Stimulated activated CD4-positive, alpha-beta T cell treated with anti-CD3 and anti-CD28 coated beads, Interleukin-4, amount 100 ng/mL, for 1 hour (primary cell): ENCODE measurements at regions not wholly inside any gene's neighbourhood (a gene's known extent, or its start where the extent isn't known, plus 50 kb on each side); places are given as distances from the start of the nearest gene placed in this dataset.

Experiments
- DNase-seq: peaks from one replicate; pipeline ENCODE4 v3.0.0-alpha.2; 2020

DNA sequence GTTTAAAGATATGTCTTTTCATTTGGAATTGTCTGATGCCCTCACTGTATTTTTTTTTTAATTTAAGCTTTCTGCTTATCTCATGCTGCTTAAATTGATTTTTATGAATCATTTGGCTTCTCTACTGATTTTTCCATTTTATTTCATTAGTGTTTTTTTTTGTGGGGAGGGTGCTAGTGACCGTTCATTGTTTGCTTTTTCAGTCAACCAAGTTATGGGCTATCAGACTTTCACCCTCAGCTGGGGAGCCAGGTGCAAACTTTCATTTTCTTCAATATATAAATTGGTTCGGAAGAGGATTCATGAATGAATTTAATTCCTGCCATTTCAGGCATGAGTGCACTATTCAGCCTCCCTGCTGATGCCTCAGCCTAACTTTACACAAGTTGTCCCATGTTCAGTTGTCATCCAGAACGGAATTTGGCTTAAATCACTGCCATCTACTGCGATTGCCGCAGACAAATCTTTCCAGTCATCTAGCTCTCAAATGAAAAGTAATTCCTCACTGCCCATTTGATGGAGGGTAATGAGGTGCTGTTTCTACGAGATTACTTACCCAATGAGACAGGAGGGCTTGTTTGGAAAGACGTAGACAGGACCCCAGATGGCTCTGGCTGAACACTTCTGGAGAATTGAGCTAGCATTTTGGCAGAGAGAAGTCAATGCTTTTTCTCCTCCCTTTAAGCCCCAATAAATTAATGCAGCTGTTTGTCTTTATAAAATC is 89.9 kb upstream of the RORA start:
- no peak for DNase-seq

DNA sequence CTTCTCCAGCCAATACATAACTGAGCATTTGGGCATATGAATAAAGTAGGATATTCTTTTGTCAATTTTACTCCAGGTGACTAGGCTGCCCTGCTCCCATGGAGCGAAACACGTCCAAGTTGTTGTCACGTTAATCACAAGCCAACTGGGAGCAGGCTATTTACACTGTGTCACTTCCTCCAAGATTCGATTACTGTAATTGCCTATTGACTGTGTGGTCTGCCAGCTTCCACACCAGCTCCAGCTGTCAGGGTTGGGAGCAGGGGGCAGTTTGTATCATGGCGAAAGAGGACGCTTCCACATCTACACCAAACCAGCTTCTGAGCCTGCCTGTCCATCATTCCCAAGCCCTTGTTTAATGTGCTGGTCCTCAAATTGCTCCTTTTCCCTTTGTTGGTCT is 89.2 kb upstream of the RORA start:
- no peak for DNase-seq

DNA sequence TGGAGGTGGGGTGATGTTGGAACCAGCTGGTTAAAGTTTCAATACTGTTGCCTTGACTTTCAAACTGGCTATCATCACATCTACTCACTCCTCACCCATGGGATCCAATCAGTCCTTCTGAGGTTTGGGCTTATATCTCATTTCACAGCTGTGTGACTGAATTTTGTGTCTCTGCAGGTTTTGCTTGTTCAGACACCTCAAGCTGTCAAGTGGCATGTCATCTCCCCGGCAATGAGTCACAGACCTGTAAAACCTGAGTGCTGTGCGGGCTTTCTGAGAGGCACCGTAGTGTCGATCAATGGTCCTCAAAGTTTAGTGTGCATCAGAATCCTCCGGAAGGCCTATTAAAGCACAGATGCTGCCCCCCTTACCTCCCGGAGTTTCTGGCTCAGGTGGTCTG is 86.4 kb upstream of the RORA start:
- no peak for DNase-seq

DNA sequence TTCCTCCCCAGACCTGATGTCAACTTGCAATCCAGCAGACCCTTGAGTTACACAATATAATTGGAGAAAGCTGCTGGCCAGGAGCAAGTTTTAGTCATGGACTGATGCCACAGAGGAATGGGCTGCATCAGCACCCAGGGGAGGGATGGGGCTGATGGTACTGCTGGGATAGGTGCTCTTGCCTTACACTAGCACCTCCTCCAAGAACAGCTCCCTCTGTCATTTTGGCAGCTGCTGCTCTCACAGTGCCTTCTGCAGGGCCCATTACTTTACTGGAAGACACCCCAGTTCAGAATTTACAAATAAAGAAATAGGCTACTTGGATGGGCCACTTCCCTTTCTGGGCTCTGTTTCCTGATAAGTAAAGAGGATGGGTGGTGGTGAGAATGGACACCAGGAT is 85.3 kb upstream of the RORA start:
- no peak for DNase-seq

DNA sequence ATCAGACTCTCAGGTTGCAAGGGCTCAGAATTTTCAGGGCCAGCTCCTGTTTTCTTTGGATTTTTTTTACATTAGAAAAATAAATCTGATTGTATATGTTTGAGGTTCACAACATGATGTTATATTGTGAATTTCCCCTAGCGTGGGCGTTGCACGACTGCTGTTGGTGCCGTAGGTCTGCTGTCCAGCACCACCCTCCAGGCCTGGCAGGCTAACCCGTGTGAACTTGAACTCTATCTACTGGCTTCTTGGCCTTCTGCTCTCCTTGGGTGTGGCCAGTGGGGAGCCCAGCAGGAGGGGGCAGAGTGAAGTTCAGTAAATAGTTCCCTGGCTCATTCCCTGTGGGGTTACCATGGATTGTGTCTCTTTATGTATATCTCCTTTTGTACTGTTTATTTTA is 80.5 kb upstream of the RORA start:
- DNase-seq: no peak

DNA sequence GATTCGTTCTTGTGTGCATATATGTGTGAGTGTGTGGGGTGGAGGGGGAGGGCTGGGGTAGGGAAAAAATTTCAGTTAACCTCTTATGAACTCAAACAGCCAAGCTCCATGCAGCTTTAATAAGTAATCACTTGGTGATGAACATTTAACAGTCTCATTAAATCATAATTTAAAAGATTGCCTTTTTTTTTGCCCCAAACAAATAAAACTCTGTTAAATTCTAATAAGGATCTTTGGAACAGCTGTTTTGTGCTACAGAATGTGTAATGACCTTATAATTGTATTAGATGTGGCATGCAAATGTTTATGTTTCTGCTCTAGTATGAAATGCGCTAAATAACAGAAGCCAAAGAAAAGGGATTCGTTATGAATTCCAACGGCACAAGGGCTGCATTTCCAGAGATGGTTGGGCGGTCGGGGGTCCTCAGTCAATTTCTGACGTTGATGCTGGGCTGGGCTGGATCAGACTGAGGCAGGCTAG is 80.0 kb upstream of the RORA start:
- DNase-seq: no peak

DNA sequence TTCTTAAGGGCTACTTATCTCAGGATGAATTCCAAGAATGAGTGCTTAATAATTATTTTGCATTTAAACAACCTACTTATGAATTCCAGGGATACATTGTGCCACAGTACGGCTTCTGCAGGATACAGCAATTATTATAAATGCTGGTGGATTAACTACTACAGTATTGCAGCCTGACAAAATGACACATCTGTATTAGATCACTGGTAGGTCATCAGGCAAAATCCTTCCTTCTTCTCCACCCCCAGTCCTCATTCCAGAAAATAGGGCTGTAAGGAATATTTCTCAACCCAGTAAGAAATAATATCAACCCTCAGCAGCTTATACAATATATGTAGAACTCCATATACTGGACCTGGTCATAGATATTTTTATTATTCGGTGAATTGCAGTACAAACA is 79.3 kb upstream of the RORA start:
- DNase-seq: no peak

DNA sequence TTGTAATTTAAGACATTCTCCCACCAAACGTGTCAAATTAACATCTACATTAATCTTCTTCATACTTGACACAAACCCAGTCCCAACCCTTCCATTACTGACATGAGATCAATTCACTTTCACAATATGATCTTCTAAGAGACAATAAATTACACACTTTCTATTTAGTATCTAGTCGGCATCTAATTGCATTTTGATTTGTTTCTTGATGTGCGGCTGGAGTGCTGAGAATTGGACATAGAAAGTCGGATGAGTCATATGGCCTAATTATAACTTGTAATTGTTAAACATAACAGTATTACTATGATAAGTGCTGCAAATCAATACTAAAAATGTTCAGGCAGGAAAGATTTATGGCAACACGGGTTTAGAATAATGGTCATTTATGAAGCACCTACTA is 78.4 kb upstream of the RORA start:
- no peak for DNase-seq

DNA sequence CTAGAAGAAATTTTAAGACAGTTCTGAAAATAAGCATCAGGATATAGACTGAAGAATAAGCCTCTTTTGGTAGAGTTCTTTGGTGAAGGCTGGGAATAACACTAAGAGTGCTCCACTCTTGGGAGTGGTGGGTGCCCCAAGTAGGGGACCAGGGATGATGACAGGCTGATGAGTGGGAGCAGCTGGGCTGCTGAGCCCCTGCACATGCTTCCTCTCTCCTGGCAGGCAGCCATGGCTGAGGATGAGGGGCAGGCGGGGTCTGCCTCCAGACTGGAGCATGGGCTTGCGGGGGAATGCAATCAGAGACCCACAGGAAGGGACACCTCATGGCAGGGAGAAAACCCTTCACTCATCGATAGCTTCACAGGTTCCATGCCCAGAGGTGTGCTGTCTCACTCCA is 72.6 kb upstream of the RORA start:
- no peak for DNase-seq

DNA sequence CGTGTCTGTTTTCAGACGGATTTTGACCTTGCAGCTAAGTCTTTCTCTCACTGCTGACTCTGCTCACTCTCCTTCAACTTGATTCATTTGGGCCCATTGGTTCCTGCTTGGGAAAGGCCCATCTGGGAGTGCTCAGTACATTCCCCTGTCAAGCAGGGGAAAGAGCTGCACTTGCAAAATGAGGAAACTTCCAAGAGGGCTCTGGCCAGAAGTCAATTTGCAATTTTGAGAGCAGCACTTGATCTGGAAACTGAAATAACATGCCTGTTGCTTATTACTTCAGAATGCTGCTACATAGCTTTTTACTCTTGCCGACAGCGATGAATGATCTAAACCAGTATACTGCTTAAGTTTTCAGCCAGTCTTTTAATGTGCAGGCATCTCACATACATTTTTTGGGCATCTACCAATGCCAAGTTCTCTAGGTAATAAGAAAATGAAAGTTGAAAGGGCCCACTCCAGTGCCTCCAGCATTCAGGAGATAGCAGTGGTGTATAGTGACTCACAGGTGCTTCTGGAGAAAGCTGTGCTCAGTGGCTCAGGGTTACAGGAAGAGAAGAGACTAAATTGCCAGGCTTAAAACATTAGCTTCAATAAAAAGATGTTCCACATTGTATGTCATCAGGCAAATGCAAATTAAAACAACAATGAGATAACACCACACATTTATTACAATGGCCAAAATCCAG is 70.1 kb upstream of the RORA start:
- no peak for DNase-seq

DNA sequence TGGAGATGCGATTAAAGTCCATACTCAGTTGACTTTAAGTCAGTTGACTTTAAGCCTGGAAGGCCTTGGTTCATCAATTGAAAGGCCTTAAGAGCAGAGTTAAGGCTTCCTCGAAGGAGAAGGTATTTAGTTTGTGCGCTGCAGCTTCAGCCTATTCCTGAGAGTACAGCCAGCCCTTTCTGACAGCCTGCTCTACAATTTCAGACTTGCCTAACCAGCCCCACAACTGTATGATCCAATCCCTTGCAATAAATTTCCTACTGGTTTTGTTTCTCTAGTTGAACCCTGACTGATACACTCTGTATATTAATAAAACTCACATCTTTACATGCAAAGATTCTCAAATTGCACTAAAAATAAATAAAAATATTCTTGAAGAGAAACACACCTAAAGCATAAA is 66.1 kb upstream of the RORA start:
- DNase-seq: no peak

DNA sequence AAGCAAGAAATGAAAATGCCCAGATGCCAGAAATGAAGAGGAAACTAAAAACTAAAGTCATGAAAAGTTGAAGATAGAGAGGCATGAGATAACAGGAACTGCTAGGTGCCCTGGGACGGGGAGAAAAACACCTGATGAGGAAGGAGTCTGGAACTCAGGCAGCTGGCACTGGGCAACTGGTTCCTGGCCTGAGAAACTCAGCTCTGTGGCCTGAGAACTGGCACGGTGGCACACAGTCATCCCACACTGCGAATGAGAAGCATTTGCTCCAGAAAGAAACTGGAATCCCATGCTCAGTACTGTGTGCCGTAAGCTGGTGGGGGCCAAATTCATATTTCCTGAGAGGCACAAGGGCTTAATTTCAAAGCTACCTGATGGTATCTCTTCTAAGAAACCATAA is 53.6 kb upstream of the RORA start:
- DNase-seq: no peak

DNA sequence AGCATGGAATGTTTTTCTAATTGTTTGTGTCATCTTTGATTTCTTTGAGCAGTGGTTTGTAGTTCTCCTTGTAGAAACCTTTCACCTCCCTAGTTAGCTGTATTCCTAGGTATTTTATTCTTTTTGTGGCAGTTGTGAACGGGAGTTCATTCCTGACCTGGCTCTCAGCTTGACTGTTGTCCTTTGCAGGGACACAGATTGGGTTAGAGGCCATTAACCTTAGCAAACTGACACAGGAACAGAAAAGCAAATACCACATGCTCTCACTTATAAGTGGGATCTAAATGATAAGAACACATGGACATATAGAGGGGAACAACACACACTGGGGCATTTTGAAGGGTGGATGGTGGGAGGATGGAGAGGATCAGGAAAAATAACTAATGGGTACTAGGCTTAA is 52.2 kb upstream of the RORA start:
- DNase-seq: no peak
